K562 (cell line): ENCODE measurements at regions not wholly inside any gene's neighbourhood (a gene's known extent, or its start where the extent isn't known, plus 50 kb on each side); places are given as distances from the start of the nearest gene placed in this dataset.

Source experiments
- ATF7 ChIP-seq: fragments of 450-650 bp; IDR thresholded peaks from 2 replicates; pipeline ENCODE4 v1.7.1; 2014; ENCODE audit warnings: mild to moderate bottlenecking, moderate library complexity
- CBX5 ChIP-seq: IDR thresholded peaks from 2 replicates; pipeline ENCODE4 v1.6.1; 2014; ENCODE audit warnings: low read depth, borderline replicate concordance
- EWSR1 ChIP-seq: fragments of 450-650 bp; IDR thresholded peaks from 2 replicates; pipeline ENCODE4 v1.6.1; 2018; ENCODE audit warnings: borderline replicate concordance, mild to moderate bottlenecking, low read depth, moderate library complexity; ENCODE audit not compliant: partially characterized antibody
- NCOA2 ChIP-seq, 2 experiments: fragments of 450-650 bp; IDR thresholded peaks; 2 replicates each; pipeline ENCODE4 v1.6.1; 2018; ENCODE audit warnings: mild to moderate bottlenecking in 2 of 2, moderate library complexity in 1 of 2; ENCODE audit not compliant: partially characterized antibody in 2 of 2
- NCOR1 ChIP-seq: fragments of 450-650 bp; IDR thresholded peaks from 2 replicates; pipeline ENCODE4 v1.6.1; 2016; ENCODE audit warnings: mild to moderate bottlenecking, moderate library complexity
- ZBTB7A ChIP-seq: IDR thresholded peaks from 2 replicates; pipeline ENCODE4 v1.6.1; 2011; ENCODE audit warnings: low read depth, mild to moderate bottlenecking, low read length, moderate library complexity, borderline replicate concordance; ENCODE audit not compliant: control insufficient read depth
- ZFP1 ChIP-seq: fragments of 450-650 bp; formaldehyde crosslinking; IDR thresholded peaks from 2 replicates; pipeline ENCODE4 v1.4.0; 2020; ENCODE audit warnings: mild to moderate bottlenecking, mixed read lengths
- ZHX1 ChIP-seq: fragments of 150-350 bp; conservative IDR thresholded peaks from 2 replicates; pipeline ENCODE4 v1.6.1; 2014; ENCODE audit warnings: low read length
- TF ChIP-seq, protein P1 (sequence below): sonication (generic); formaldehyde crosslinking; IDR thresholded peaks from 2 replicates; pipeline ENCODE4 v1.8.1; 2022; ENCODE audit warnings: missing genetic modification reagents
- TF ChIP-seq, protein P2 (sequence below): fragments of 200-800 bp; sonication (Bioruptor generic); IDR thresholded peaks from 2 replicates; pipeline ENCODE4 v1.6.1; 2017; ENCODE audit warnings: missing genetic modification characterization, missing compliant biosample characterization

DNA sequence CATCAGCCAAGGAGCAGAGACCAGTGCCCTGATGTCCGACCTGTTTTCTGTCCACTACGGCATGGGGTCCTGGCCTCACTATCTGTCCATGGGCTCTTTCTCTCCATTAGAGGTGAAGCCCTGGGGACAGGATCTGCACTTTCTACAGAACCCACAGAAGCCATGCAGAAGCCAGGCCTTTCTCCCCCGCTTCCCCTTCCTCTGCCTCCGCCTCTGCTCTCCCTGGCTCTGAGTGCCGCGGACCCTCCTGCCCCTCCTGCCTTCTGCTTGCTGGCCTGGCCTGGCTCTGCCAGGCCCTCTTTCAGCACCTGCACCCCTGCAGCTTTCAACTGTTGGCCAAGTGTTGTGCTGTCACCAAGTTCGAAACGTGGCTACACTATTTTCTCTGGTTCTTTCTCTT is 439.8 kb upstream of the ZMIZ1 start:
- no peak for TF ChIP-seq ZHX1
- TF ChIP-seq CBX5, result no peak
- TF ChIP-seq NCOA2 (IDR thresholded peaks at IDR 0.05; ENCODE audit: partially characterized antibody in 2 of 2), result no peak
- TF ChIP-seq, protein P1, sequence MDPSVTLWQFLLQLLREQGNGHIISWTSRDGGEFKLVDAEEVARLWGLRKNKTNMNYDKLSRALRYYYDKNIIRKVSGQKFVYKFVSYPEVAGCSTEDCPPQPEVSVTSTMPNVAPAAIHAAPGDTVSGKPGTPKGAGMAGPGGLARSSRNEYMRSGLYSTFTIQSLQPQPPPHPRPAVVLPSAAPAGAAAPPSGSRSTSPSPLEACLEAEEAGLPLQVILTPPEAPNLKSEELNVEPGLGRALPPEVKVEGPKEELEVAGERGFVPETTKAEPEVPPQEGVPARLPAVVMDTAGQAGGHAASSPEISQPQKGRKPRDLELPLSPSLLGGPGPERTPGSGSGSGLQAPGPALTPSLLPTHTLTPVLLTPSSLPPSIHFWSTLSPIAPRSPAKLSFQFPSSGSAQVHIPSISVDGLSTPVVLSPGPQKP (CRISPR knock-in tag), result no peak
- no peak for TF ChIP-seq ZFP1
- no peak for TF ChIP-seq ATF7
- no peak for TF ChIP-seq NCOR1
- TF ChIP-seq ZBTB7A, result no peak
- TF ChIP-seq EWSR1, result no peak
- TF ChIP-seq, protein P2, sequence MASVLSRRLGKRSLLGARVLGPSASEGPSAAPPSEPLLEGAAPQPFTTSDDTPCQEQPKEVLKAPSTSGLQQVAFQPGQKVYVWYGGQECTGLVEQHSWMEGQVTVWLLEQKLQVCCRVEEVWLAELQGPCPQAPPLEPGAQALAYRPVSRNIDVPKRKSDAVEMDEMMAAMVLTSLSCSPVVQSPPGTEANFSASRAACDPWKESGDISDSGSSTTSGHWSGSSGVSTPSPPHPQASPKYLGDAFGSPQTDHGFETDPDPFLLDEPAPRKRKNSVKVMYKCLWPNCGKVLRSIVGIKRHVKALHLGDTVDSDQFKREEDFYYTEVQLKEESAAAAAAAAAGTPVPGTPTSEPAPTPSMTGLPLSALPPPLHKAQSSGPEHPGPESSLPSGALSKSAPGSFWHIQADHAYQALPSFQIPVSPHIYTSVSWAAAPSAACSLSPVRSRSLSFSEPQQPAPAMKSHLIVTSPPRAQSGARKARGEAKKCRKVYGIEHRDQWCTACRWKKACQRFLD (CRISPR knock-in tag), result no peak
